BJ (cell line): ENCODE measurements at regions not wholly inside any gene's neighbourhood (a gene's known extent, or its start where the extent isn't known, plus 50 kb on each side); places are given as distances from the start of the nearest gene placed in this dataset.

Experiments used
- CTCF ChIA-PET: fragments of 350-600 bp; formaldehyde crosslinking; extraction: SDS; loops from one replicate; lab custom pipeline; 2021; ENCODE audit warnings: antibody characterized with exemption, inconsistent platforms; lab: Yijun Ruan, JAX
- POLR2A ChIA-PET: fragments of 300-600 bp; sonication (Branson Sonifier 250); formaldehyde crosslinking; extraction: SDS; loops from one replicate; lab custom pipeline; 2021; ENCODE audit warnings: antibody characterized with exemption; lab: Charles Lee
- DNase-seq: peaks from one replicate; pipeline ENCODE4 v3.0.0-alpha.2; 2011; ENCODE audit warnings: low read depth
- H3K27me3 ChIP-seq: 2 replicates; pipeline ENCODE4 v1.6.0; 2011; ENCODE audit warnings: low read length; ENCODE audit not compliant: control insufficient read depth, insufficient read depth
- H3K36me3 ChIP-seq: 2 replicates; pipeline ENCODE4 v1.5.1; 2011; ENCODE audit warnings: low read length; ENCODE audit not compliant: control insufficient read depth, insufficient read depth
- H3K4me3 ChIP-seq: 2 replicates; pipeline ENCODE4 v1.5.1; 2011; ENCODE audit warnings: low read depth, mild to moderate bottlenecking, control low read depth, low read length
- TF ChIP-seq, protein P1 (sequence below): IDR thresholded peaks from 2 replicates; pipeline ENCODE4 v1.5.1; 2011; ENCODE audit warnings: low read depth, mild to moderate bottlenecking, control low read depth, inconsistent platforms, low read length, moderate library complexity; ENCODE audit not compliant: insufficient read depth

DNA sequence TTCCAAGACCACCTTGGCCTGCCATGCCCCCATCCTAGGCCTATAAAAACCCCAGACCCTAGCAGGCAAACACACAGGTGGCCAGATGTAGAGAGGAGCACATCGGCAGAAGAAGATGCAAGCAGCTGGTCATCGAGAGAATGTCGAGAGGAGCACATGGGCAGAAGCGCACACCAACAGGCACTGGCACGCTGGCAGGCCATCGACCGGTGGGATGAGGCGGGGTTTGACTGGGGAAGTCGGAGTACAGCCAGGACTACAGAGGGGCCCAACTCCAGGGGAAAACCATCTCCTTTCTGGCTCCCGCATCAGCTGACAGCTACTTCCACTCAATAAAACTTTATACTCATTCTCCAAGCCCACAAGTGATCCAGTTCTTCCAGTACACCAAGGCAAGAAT lies 283.1 kb upstream of the RGMB start:
- CTCF ChIA-PET, result interaction anchor here (2.8 kb wide), 1 partner anchor 278 kb away, joined by 7 read pairs; no protein-coding TSS in a partner anchor
- POLR2A ChIA-PET, result no interaction called here
- TF ChIP-seq, protein P1, sequence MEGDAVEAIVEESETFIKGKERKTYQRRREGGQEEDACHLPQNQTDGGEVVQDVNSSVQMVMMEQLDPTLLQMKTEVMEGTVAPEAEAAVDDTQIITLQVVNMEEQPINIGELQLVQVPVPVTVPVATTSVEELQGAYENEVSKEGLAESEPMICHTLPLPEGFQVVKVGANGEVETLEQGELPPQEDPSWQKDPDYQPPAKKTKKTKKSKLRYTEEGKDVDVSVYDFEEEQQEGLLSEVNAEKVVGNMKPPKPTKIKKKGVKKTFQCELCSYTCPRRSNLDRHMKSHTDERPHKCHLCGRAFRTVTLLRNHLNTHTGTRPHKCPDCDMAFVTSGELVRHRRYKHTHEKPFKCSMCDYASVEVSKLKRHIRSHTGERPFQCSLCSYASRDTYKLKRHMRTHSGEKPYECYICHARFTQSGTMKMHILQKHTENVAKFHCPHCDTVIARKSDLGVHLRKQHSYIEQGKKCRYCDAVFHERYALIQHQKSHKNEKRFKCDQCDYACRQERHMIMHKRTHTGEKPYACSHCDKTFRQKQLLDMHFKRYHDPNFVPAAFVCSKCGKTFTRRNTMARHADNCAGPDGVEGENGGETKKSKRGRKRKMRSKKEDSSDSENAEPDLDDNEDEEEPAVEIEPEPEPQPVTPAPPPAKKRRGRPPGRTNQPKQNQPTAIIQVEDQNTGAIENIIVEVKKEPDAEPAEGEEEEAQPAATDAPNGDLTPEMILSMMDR, result no peak

DNA sequence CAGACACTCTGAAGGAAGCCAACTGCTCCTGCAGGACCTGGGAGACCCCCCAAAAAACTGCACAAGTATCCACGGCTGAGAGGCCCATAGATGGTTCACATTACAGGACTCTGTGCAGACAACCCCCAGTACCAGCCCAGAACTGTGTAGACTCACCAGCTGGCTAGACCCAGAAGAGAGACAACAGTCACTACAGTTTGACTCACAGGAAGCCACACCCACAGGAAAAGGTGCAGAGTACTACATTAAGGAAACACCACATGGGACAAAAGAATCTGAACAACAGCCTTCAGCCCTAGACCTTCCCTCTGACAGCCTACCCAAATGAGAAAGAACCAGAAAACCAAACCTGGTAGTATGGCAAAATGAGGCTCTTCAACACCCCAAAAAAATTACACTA lies 281.2 kb upstream of the RGMB start:
- no peak overlapping the region for H3K4me3 ChIP-seq
- DNase-seq, result no peak
- H3K36me3 ChIP-seq, result no peaks in the 10 kb centered on the region
- H3K27me3 ChIP-seq, result no peaks in the 10 kb centered on the region
- TF ChIP-seq, protein P1, result no peak
- CTCF ChIA-PET, result no interaction called here
- POLR2A ChIA-PET, result no interaction called here

More for the DNA sequence above, 283.1 kb upstream of the RGMB start:
- Histone ChIP-seq H3K4me3 (no peak overlapping the region), H3K27me3 (no peaks in the 10 kb centered on the region), H3K36me3 (no peaks in the 10 kb centered on the region)
- no peak for DNase-seq

DNA sequence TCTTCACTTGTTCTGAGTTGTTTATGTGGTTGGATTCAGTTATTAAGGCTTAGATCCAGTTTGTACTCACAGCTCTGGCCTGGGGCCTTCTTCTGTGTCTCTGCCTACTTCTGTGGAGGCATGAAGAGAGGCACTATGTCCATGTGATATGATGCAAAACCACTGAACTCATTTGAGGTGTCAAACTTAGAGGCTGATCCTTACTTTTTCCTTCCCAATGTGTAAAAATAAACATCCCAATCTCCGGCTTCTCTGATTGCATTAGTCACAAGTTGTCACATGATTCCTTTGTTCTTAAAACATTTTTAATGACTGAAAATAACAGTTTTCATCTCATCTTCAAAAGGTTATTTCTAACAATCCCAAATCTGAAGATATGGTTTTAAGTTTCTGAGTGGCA lies 276.0 kb upstream of the RGMB start:
- no peaks in the 10 kb centered on the region for H3K27me3 ChIP-seq
- POLR2A ChIA-PET, result no interaction called here
- no peaks in the 10 kb centered on the region for H3K36me3 ChIP-seq
- DNase-seq, result no peak
- TF ChIP-seq, protein P1, result no peak
- CTCF ChIA-PET, result no interaction called here
- H3K4me3 ChIP-seq, result no peak overlapping the region

DNA sequence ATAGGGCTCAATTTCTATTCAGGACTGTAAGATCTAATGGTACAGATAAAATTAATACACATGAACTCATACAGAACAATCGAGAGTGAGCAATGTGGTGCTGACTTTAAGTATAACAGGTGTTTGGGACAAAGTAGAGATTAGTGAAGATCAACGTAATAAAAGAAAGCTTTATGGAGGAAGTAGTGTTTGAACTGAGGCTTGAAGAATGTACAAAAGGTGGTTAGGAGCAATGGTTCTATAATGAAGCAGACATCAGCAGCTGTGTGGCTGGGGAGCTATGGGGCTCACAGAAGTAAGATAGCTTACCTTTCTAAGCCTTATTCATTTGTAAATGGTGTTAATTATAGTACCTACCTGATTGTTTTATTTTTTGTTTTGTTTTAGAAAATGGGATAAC lies 275.4 kb upstream of the RGMB start:
- no peaks in the 10 kb centered on the region for H3K36me3 ChIP-seq
- H3K27me3 ChIP-seq, result no peaks in the 10 kb centered on the region
- TF ChIP-seq, protein P1, result no peak
- no peak for DNase-seq
- CTCF ChIA-PET, result no interaction called here
- no peak overlapping the region for H3K4me3 ChIP-seq
- POLR2A ChIA-PET, result no interaction called here

DNA sequence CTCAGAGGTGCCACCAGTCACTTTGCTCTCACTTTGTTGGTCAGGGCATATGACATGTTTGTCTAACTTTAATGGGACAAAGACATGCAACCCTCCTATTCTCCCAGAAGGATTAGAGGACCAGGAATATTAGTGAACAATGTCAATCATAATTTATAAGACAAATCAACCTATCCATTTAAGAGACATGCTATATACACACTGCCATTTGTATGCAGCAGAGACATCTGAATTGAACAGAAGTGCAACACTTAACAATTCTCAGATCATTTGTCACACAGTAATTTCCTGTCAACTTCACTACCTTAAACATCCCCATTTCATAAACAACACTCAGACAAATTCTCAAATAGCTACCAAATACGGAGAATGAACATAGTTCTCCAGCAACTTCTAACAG lies 273.6 kb upstream of the RGMB start:
- ChIA-PET CTCF (interaction anchor here (1.2 to 2.5 kb wide), 2 partner anchors 13 to 16 kb away, joined by 5 to 7 read pairs; no protein-coding TSS in a partner anchor), POLR2A (no interaction called here)
- DNase-seq, result no peak
- Histone ChIP-seq H3K4me3 (no peak overlapping the region), H3K27me3 (no peaks in the 10 kb centered on the region), H3K36me3 (no peaks in the 10 kb centered on the region)
- TF ChIP-seq, protein P1, result no peak
